H9 (cell line): ENCODE measurements at regions not wholly inside any gene's neighbourhood (a gene's known extent, or its start where the extent isn't known, plus 50 kb on each side); places are given as distances from the start of the nearest gene placed in this dataset.

Experiments used
- DNase-seq: peaks from one replicate; pipeline ENCODE4 v3.0.0-alpha.2; 2017
- H2AFZ ChIP-seq: one replicate; pipeline ENCODE4 v1.6.1; 2013; ENCODE audit warnings: mild to moderate bottlenecking, low read length, control low read depth, moderate library complexity
- H2AK5ac ChIP-seq: 2 replicates; pipeline ENCODE4 v1.6.1; 2013; ENCODE audit warnings: low read length, control low read depth, mixed read lengths; ENCODE audit not compliant: insufficient read length
- H2BK120ac ChIP-seq: one replicate; pipeline ENCODE4 v1.6.1; 2013; ENCODE audit warnings: low read depth, mild to moderate bottlenecking, low read length, control low read depth, inconsistent platforms; ENCODE audit not compliant: poor library complexity, severe bottlenecking
- H2BK12ac ChIP-seq: 2 replicates; pipeline ENCODE4 v1.6.1; 2013; ENCODE audit warnings: low read length, control low read depth, mixed read lengths, low read depth; ENCODE audit not compliant: insufficient read length
- H2BK15ac ChIP-seq: 2 replicates; pipeline ENCODE4 v1.6.1; 2013; ENCODE audit warnings: low read depth, low read length, control low read depth
- H2BK20ac ChIP-seq: one replicate; pipeline ENCODE4 v1.6.1; 2013; ENCODE audit warnings: low read depth, mild to moderate bottlenecking, low read length, control low read depth, inconsistent platforms; ENCODE audit not compliant: poor library complexity, severe bottlenecking
- H2BK5ac ChIP-seq: 2 replicates; pipeline ENCODE4 v1.6.1; 2013; ENCODE audit warnings: low read length, control low read depth, mixed read lengths; ENCODE audit not compliant: insufficient read length
- H3K14ac ChIP-seq: 2 replicates; pipeline ENCODE4 v1.6.1; 2013; ENCODE audit warnings: low read length, control low read depth; ENCODE audit not compliant: insufficient read depth
- H3K18ac ChIP-seq: 2 replicates; pipeline ENCODE4 v1.6.1; 2013; ENCODE audit warnings: low read depth, mild to moderate bottlenecking, mixed read lengths, low read length, control low read depth; ENCODE audit not compliant: insufficient read length
- H3K23ac ChIP-seq: 2 replicates; pipeline ENCODE4 v1.6.1; 2013; ENCODE audit warnings: low read length, control low read depth, mixed read lengths, low read depth; ENCODE audit not compliant: insufficient read length
- H3K23me2 ChIP-seq: 2 replicates; pipeline ENCODE4 v1.6.1; 2013; ENCODE audit warnings: low read depth, mild to moderate bottlenecking, mixed read lengths, low read length, control low read depth; ENCODE audit not compliant: insufficient read length, poor library complexity, severe bottlenecking
- H3K27ac ChIP-seq: 2 replicates; pipeline ENCODE4 v1.5.1; 2013; ENCODE audit warnings: low read length, control low read depth, mixed read lengths, low read depth; ENCODE audit not compliant: insufficient read length
- H3K27me3 ChIP-seq: 2 replicates; pipeline ENCODE4 v1.6.1; 2013; ENCODE audit warnings: low read length, control low read depth, inconsistent platforms; ENCODE audit not compliant: insufficient read depth
- H3K4ac ChIP-seq: 2 replicates; pipeline ENCODE4 v1.6.1; 2013; ENCODE audit warnings: low read depth, mild to moderate bottlenecking, control low read depth, inconsistent platforms, low read length, moderate library complexity
- H3K4me1 ChIP-seq: 2 replicates; pipeline ENCODE4 v1.6.1; 2013; ENCODE audit warnings: low read length, control low read depth, inconsistent platforms; ENCODE audit not compliant: insufficient read depth
- H3K4me2 ChIP-seq: 2 replicates; pipeline ENCODE4 v1.6.1; 2013; ENCODE audit warnings: low read length, control low read depth, mixed read lengths; ENCODE audit not compliant: insufficient read length, insufficient read depth
- H3K56ac ChIP-seq: 2 replicates; pipeline ENCODE4 v1.6.1; 2013; ENCODE audit warnings: low read depth, mild to moderate bottlenecking, mixed read lengths, low read length, control low read depth; ENCODE audit not compliant: insufficient read length
- H3K79me1 ChIP-seq: 2 replicates; pipeline ENCODE4 v1.6.1; 2013; ENCODE audit warnings: low read depth, mild to moderate bottlenecking, moderate library complexity, low read length, control low read depth, inconsistent platforms; ENCODE audit not compliant: insufficient read depth, poor library complexity, severe bottlenecking
- H3K79me2 ChIP-seq: 2 replicates; pipeline ENCODE4 v1.6.1; 2013; ENCODE audit warnings: low read length, control low read depth, inconsistent platforms; ENCODE audit not compliant: insufficient read depth
- H3K9ac ChIP-seq: 2 replicates; pipeline ENCODE4 v1.6.1; 2013; ENCODE audit warnings: low read length, control low read depth, mixed read lengths; ENCODE audit not compliant: insufficient read length; ENCODE audit errors: extremely low read depth
- H3K9me3 ChIP-seq: one replicate; pipeline ENCODE4 v1.6.1; 2013; ENCODE audit warnings: low read depth, low read length, inconsistent platforms; ENCODE audit not compliant: control insufficient read depth
- H3T11ph ChIP-seq: one replicate; pipeline ENCODE4 v1.6.1; 2013; ENCODE audit warnings: mild to moderate bottlenecking, low read length, control low read depth, inconsistent platforms
- H4K20me1 ChIP-seq: one replicate; pipeline ENCODE4 v1.6.1; 2013; ENCODE audit not compliant: control insufficient read depth, insufficient read length, insufficient read depth
- H4K5ac ChIP-seq: 2 replicates; pipeline ENCODE4 v1.6.1; 2013; ENCODE audit warnings: low read depth, mild to moderate bottlenecking, mixed read lengths, low read length, control low read depth; ENCODE audit not compliant: insufficient read length
- H4K8ac ChIP-seq: replicated peaks from 2 replicates; pipeline ENCODE4 v1.6.1; 2013; ENCODE audit warnings: low read length, control low read depth, mixed read lengths, low read depth; ENCODE audit not compliant: insufficient read length
- H4K91ac ChIP-seq: 2 replicates; pipeline ENCODE4 v1.6.1; 2013; ENCODE audit warnings: low read depth, mild to moderate bottlenecking, moderate library complexity, mixed read lengths, low read length, control low read depth; ENCODE audit not compliant: insufficient read length
- H3K27ac Mint-ChIP-seq, 3 experiments: 2 replicates in 2 of 3; 3 replicates in 1 of 3; pipeline ENCODE4 v1.8.0; 2020 to 2021; ENCODE audit warnings: mixed read lengths in 3 of 3, mild to moderate bottlenecking in 1 of 3, moderate library complexity in 1 of 3
- H3K27me3 Mint-ChIP-seq: 2 replicates; pipeline ENCODE4 v1.8.0; 2021; ENCODE audit warnings: low read depth, mild to moderate bottlenecking, moderate library complexity, mixed read lengths
- H3K36me3 Mint-ChIP-seq, 3 experiments: 2 replicates in 2 of 3; 3 replicates in 1 of 3; pipeline ENCODE4 v1.8.0; 2020 to 2021; ENCODE audit warnings: low read depth in 3 of 3, mixed read lengths in 3 of 3; ENCODE audit not compliant: insufficient read depth in 1 of 3
- H3K4me1 Mint-ChIP-seq, 2 experiments: 2 replicates each; pipeline ENCODE4 v1.8.0; 2020; ENCODE audit warnings: mixed read lengths in 2 of 2
- H3K4me3 Mint-ChIP-seq, 2 experiments: 2 replicates in 1 of 2; 3 replicates in 1 of 2; pipeline ENCODE4 v1.8.0; 2020 to 2021; ENCODE audit warnings: mild to moderate bottlenecking in 2 of 2, mixed read lengths in 2 of 2, moderate library complexity in 1 of 2
- H3K9me3 Mint-ChIP-seq, 2 experiments: 2 replicates in 1 of 2; 3 replicates in 1 of 2; pipeline ENCODE4 v1.8.0; 2020; ENCODE audit warnings: mild to moderate bottlenecking in 2 of 2, mixed read lengths in 2 of 2, moderate library complexity in 1 of 2
- WGBS: extraction: QIAGEN DNeasy Blood & Tissue Kit; methylation state at CpG from one replicate; pipeline ENCODE4 v1.1.7; 2013; ENCODE audit warnings: missing lambda C conversion rate, low lambda C conversion rate, mixed read lengths; ENCODE audit not compliant: insufficient read length; ENCODE audit errors: extremely low coverage; 5-methylcytosine and 5-hydroxymethylcytosine counted together
- TF ChIP-seq, protein P1 (sequence below): fragments of 200-600 bp; sonication (generic); conservative IDR thresholded peaks from 3 replicates; pipeline ENCODE4 v1.8.0; 2021; ENCODE audit warnings: antibody characterized with exemption, mild to moderate bottlenecking

DNA sequence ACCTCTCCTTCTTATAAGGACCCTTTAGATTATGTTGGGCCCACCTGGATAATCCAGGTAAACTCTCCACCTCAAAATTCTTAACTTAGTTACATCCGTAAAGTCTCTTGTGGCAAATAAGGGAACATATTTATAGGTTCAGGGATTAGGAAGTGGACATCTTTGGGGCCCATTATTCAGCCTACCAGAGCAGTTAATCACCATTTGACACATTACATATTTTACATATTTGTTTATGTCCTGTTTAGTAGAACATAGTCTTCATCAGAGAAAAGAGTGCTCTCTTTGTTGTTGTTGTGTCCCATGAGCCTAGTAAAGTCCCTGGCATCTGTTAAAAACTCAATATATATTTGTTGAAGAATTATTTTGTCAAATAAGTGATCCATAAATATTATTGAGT is 134.0 kb upstream of the SPATS2L start:
- Histone ChIP-seq H2BK15ac (no peak overlapping the region), H3K18ac (no peak overlapping the region), H2BK5ac (no peak overlapping the region), H3K79me2 (no peaks in the 10 kb centered on the region; the same call in 1 of the 2 replicates), H3T11ph (no peak overlapping the region), H3K9me3 (no peaks in the 10 kb centered on the region), H3K79me1 (no peaks in the 10 kb centered on the region), H4K8ac (no peak overlapping the region), H3K4me2 (no peak overlapping the region), H4K5ac (no peak overlapping the region), H3K27me3 (no peaks in the 10 kb centered on the region), H3K4me1 (peaks cover 12% of the 10 kb centered on the region), H2BK12ac (no peak overlapping the region), H2BK120ac (no peak overlapping the region), H3K14ac (no peak overlapping the region), H3K27ac (no peak overlapping the region), H3K9ac (no peak overlapping the region), H4K91ac (no peak overlapping the region), H2AK5ac (no peak overlapping the region), H3K4ac (no peak overlapping the region), H2BK20ac (no peak overlapping the region), H2AFZ (no peak overlapping the region), H3K23ac (no peak overlapping the region), H3K56ac (no peak overlapping the region), H4K20me1 (no peaks in the 10 kb centered on the region), H3K23me2 (no peaks in the 10 kb centered on the region)
- no peak overlapping the region for H3K4me3 Mint-ChIP-seq
- peaks cover 3 to 7% (median 5%) of the 10 kb centered on the region in 3 experiments; a peak in 5 of 7 replicates for H3K36me3 Mint-ChIP-seq
- DNase-seq = no peak
- TF ChIP-seq, protein P1, sequence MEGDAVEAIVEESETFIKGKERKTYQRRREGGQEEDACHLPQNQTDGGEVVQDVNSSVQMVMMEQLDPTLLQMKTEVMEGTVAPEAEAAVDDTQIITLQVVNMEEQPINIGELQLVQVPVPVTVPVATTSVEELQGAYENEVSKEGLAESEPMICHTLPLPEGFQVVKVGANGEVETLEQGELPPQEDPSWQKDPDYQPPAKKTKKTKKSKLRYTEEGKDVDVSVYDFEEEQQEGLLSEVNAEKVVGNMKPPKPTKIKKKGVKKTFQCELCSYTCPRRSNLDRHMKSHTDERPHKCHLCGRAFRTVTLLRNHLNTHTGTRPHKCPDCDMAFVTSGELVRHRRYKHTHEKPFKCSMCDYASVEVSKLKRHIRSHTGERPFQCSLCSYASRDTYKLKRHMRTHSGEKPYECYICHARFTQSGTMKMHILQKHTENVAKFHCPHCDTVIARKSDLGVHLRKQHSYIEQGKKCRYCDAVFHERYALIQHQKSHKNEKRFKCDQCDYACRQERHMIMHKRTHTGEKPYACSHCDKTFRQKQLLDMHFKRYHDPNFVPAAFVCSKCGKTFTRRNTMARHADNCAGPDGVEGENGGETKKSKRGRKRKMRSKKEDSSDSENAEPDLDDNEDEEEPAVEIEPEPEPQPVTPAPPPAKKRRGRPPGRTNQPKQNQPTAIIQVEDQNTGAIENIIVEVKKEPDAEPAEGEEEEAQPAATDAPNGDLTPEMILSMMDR = no peak
- WGBS = no CpG with 5 or more reads among the region's 1 CpG
- peaks cover 6 to 11% of the 10 kb centered on the region in 2 experiments for H3K9me3 Mint-ChIP-seq
- no peaks in the 10 kb centered on the region for H3K27me3 Mint-ChIP-seq
- H3K4me1 Mint-ChIP-seq = peaks cover 20 to 24% of the 10 kb centered on the region in 2 experiments
- H3K27ac Mint-ChIP-seq = no peak overlapping the region
